A172 (cell line): ENCODE measurements at regions not wholly inside any gene's neighbourhood (a gene's known extent, or its start where the extent isn't known, plus 50 kb on each side); places are given as distances from the start of the nearest gene placed in this dataset.

Experiments used
- DNase-seq: peaks from one replicate; pipeline ENCODE4 v3.0.0-alpha.2; 2015; ENCODE audit warnings: low spot score

GRCh38 chr4:174120446-174121295, 162.8 kb downstream of the FBXO8 start:
- peak; percentile 52 for DNase-seq

- no peak for DNase-seq
These were observed 163.6 kb downstream of the FBXO8 start for GRCh38 chr4:174119830-174120229.

GRCh38 chr4:174119051-174119450, 164.4 kb downstream of the FBXO8 start:
- DNase-seq = peak; percentile 58

GRCh38 chr4:174118171-174118570, 165.3 kb downstream of the FBXO8 start:
- DNase-seq = no peak

GRCh38 chr4:174117445-174117844, 166.0 kb downstream of the FBXO8 start:
- DNase-seq = no peak

GRCh38 chr4:174116021-174116420, 167.4 kb downstream of the FBXO8 start:
- DNase-seq = no peak

- DNase-seq = no peak
These were observed 172.0 kb downstream of the FBXO8 start for GRCh38 chr4:174111422-174111821.

- DNase-seq = no peak
These were observed 173.3 kb downstream of the FBXO8 start for GRCh38 chr4:174110180-174110579.

- DNase-seq = no peak
These were observed 175.6 kb downstream of the FBXO8 start for GRCh38 chr4:174107746-174108354.

GRCh38 chr4:174105202-174105601, 178.3 kb downstream of the FBXO8 start:
- DNase-seq = no peak

GRCh38 chr4:174100910-174101309, 182.6 kb downstream of the FBXO8 start:
- DNase-seq = no peak

- DNase-seq = no peak
These were observed 183.8 kb downstream of the FBXO8 start for GRCh38 chr4:174099712-174100111.

GRCh38 chr4:174096999-174097398, 186.5 kb downstream of the FBXO8 start:
- DNase-seq = no peak

- DNase-seq = no peak
These were observed 187.0 kb downstream of the FBXO8 start for GRCh38 chr4:174096456-174096855.

- DNase-seq = no peak
These were observed 192.3 kb downstream of the FBXO8 start for GRCh38 chr4:174091130-174091529.

- DNase-seq = no peak
These were observed 193.8 kb downstream of the FBXO8 start for GRCh38 chr4:174089711-174090110.

GRCh38 chr4:174088795-174089194, 194.7 kb downstream of the FBXO8 start:
- DNase-seq = no peak

GRCh38 chr4:174086829-174087799, 196.4 kb downstream of the FBXO8 start:
- DNase-seq = no peak

GRCh38 chr4:174084981-174085380, 198.5 kb downstream of the FBXO8 start:
- DNase-seq = no peak

- DNase-seq = peak; percentile 4
These were observed 198.9 kb downstream of the FBXO8 start for GRCh38 chr4:174084542-174084941.

GRCh38 chr4:174080361-174080760, 203.1 kb downstream of the FBXO8 start:
- DNase-seq = no peak

GRCh38 chr4:174071595-174071994, 211.9 kb downstream of the FBXO8 start:
- no peak for DNase-seq
